CD4-positive, alpha-beta T cell (primary cell): ENCODE measurements at regions not wholly inside any gene's neighbourhood (a gene's known extent, or its start where the extent isn't known, plus 50 kb on each side); places are given as distances from the start of the nearest gene placed in this dataset.

Experiments used
- ATAC-seq: fragments of 200-7000 bp; cut with Tn5 transposase; one replicate; pipeline ENCODE4 v1.10.0; 2022; ENCODE audit warnings: mild to moderate bottlenecking; ENCODE audit not compliant: poor library complexity
- CTCF ChIA-PET: fragments of 350-600 bp; sonication (Branson Sonifier 250); formaldehyde crosslinking; loops from one replicate; lab custom pipeline; 2021; ENCODE audit warnings: antibody characterized with exemption, inconsistent platforms; lab: Charles Lee
- POLR2A ChIA-PET: fragments of 350-600 bp; sonication (Branson Sonifier 250); formaldehyde crosslinking; loops from one replicate; lab custom pipeline; 2021; ENCODE audit warnings: antibody characterized with exemption, inconsistent platforms; lab: Charles Lee
- DNase-seq, 14 experiments: peaks; one replicate each; pipeline ENCODE4 v3.0.0-alpha.2; 2013 to 2020; ENCODE audit warnings: mixed read lengths in 2 of 14
- H3K27ac ChIP-seq, 2 donors: one replicate each; pipeline versions ENCODE4 v1.5.1 to v1.7.0; 2013; ENCODE audit warnings: low read length in 2 of 2, low read depth in 1 of 2, mild to moderate bottlenecking in 1 of 2
- H3K27me3 ChIP-seq, 2 experiments: 1 replicate in 1 of 2; 2 replicates in 1 of 2; pipeline versions ENCODE4 v1.6.1 to v1.7.0; 2013; ENCODE audit warnings: low read length in 2 of 2, control low read depth in 1 of 2, mild to moderate bottlenecking in 1 of 2, moderate library complexity in 1 of 2; ENCODE audit not compliant: insufficient read depth in 2 of 2, control insufficient read depth in 1 of 2
- H3K36me3 ChIP-seq: one replicate; pipeline ENCODE4 v1.6.1; 2013; ENCODE audit warnings: low read length, control low read depth; ENCODE audit not compliant: insufficient read depth
- H3K4me1 ChIP-seq: one replicate; pipeline ENCODE4 v1.6.1; 2013; ENCODE audit warnings: low read length, control low read depth; ENCODE audit not compliant: insufficient read depth
- H3K4me3 ChIP-seq: one replicate; pipeline ENCODE4 v1.5.1; 2013; ENCODE audit warnings: mild to moderate bottlenecking, low read length, moderate library complexity
- H3K9me3 ChIP-seq, 2 experiments: 1 replicate in 1 of 2; 2 replicates in 1 of 2; pipeline versions ENCODE4 v1.6.1 to v1.7.0; 2013; ENCODE audit warnings: low read length in 2 of 2, mild to moderate bottlenecking in 2 of 2, control low read depth in 1 of 2, moderate library complexity in 1 of 2; ENCODE audit not compliant: control insufficient read depth in 1 of 2, insufficient read depth in 1 of 2
- H3K27ac Mint-ChIP-seq: one replicate; pipeline ENCODE4 v1.8.0; 2020; ENCODE audit warnings: mixed read lengths
- H3K27me3 Mint-ChIP-seq: one replicate; pipeline ENCODE4 v1.8.0; 2021; ENCODE audit warnings: mixed read lengths
- H3K36me3 Mint-ChIP-seq: one replicate; pipeline ENCODE4 v1.8.0; 2021; ENCODE audit warnings: low read depth, mixed read lengths
- H3K4me1 Mint-ChIP-seq: one replicate; pipeline ENCODE4 v1.8.0; 2021; ENCODE audit warnings: low read depth, mixed read lengths
- H3K4me3 Mint-ChIP-seq: one replicate; pipeline ENCODE4 v1.8.0; 2020; ENCODE audit warnings: mild to moderate bottlenecking, mixed read lengths
- H3K9me3 Mint-ChIP-seq: one replicate; pipeline ENCODE4 v1.8.0; 2020; ENCODE audit warnings: mixed read lengths
- intact Hi-C, 2 experiments: fragments of 100-400 bp; cut with DNase I in 1 of 2; cut with micrococcal nuclease in 1 of 2; formaldehyde crosslinking; loops; one replicate each; pipeline versions ENCODE4 v1.15.1 to v1.9.0; 2023 to 2025; cut with DNase I, micrococcal nuclease
- TF ChIP-seq, protein P1 (sequence below): fragments of 200-600 bp; IDR thresholded peaks from one replicate; pipeline ENCODE4 v1.8.0; 2022; ENCODE audit warnings: antibody characterized with exemption, mild to moderate bottlenecking

GRCh38 chr22:27060190-27060589, 402.8 kb downstream of the MIAT start:
- ATAC-seq (no peak), DNase-seq (no peak)
- Mint-ChIP-seq H3K4me3 (no peak overlapping the region), H3K27me3 (peaks cover 32% of the 10 kb centered on the region), H3K9me3 (no peaks in the 10 kb centered on the region), H3K36me3 (no peaks in the 10 kb centered on the region), H3K27ac (no peak overlapping the region), H3K4me1 (no peaks in the 10 kb centered on the region)
- no peaks in the 10 kb centered on the region for H3K9me3 ChIP-seq
- H3K27ac ChIP-seq: no peak overlapping the region
- H3K27me3 ChIP-seq: peaks cover 0 to 3% of the 10 kb centered on the region in 2 experiments
- intact Hi-C loops: no loop called here
- H3K36me3 ChIP-seq: no peaks in the 10 kb centered on the region
- CTCF ChIA-PET: no interaction called here
- POLR2A ChIA-PET: no interaction called here
- H3K4me1 ChIP-seq: no peaks in the 10 kb centered on the region
- H3K4me3 ChIP-seq: no peak overlapping the region
- TF ChIP-seq, protein P1, sequence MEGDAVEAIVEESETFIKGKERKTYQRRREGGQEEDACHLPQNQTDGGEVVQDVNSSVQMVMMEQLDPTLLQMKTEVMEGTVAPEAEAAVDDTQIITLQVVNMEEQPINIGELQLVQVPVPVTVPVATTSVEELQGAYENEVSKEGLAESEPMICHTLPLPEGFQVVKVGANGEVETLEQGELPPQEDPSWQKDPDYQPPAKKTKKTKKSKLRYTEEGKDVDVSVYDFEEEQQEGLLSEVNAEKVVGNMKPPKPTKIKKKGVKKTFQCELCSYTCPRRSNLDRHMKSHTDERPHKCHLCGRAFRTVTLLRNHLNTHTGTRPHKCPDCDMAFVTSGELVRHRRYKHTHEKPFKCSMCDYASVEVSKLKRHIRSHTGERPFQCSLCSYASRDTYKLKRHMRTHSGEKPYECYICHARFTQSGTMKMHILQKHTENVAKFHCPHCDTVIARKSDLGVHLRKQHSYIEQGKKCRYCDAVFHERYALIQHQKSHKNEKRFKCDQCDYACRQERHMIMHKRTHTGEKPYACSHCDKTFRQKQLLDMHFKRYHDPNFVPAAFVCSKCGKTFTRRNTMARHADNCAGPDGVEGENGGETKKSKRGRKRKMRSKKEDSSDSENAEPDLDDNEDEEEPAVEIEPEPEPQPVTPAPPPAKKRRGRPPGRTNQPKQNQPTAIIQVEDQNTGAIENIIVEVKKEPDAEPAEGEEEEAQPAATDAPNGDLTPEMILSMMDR: no peak

DNA sequence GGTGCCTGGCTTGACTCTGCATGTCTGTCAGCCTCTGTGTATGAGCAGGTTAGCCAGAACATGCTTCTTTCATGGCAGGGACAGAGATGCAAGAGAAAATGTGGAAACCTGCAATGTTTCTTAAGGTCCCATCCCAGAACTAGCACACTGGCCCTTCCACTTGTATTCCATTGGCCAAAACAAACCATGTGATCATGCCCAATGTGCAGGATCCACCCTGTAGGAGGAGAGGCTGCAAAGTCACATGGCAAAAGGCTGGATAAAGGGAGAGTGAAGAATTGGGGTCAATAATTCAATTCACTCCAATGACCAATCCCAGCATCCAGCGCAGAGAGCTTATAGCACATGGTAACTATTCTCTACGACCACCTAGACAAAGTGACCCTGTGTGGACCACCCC, 405.5 kb downstream of the MIAT start:
- Histone ChIP-seq H3K27ac (no peak overlapping the region), H3K4me1 (no peaks in the 10 kb centered on the region), H3K4me3 (no peak overlapping the region), H3K9me3 (no peaks in the 10 kb centered on the region), H3K27me3 (peaks cover 0 to 3% of the 10 kb centered on the region in 2 experiments), H3K36me3 (no peaks in the 10 kb centered on the region)
- H3K27ac Mint-ChIP-seq: no peak overlapping the region
- H3K9me3 Mint-ChIP-seq: no peaks in the 10 kb centered on the region
- ChIA-PET POLR2A (no interaction called here), CTCF (no interaction called here)
- H3K4me1 Mint-ChIP-seq: no peaks in the 10 kb centered on the region
- no peak for DNase-seq
- intact Hi-C loops: no loop called here
- ATAC-seq: no peak
- peaks cover 36% of the 10 kb centered on the region for H3K27me3 Mint-ChIP-seq
- no peak overlapping the region for H3K4me3 Mint-ChIP-seq
- TF ChIP-seq, protein P1: no peak
- H3K36me3 Mint-ChIP-seq: no peaks in the 10 kb centered on the region

DNA sequence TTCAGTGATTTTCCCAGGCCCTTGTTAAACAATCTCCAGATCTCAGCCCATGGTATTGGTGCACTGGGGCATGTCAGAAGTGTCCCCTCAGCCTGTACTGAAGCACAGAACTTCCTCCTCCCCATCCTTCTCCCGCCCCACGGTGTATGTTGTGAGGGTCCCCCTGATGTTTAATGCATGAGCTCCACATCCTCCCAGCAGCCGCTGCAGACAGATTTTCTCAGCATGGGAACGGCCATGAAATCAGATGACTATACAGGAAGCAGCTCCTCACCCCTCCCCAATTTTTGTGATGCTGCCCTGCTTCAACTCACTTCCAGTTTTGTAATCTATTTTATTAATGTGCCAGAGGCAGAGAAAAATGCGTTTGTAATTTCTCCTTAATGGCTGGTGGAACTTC, 406.0 kb downstream of the MIAT start:
- H3K9me3 ChIP-seq: no peaks in the 10 kb centered on the region
- ATAC-seq (no peak), DNase-seq (no peak)
- Mint-ChIP-seq H3K27me3 (peaks cover 36% of the 10 kb centered on the region), H3K4me1 (no peaks in the 10 kb centered on the region), H3K4me3 (no peak overlapping the region), H3K27ac (no peak overlapping the region), H3K9me3 (no peaks in the 10 kb centered on the region), H3K36me3 (no peaks in the 10 kb centered on the region)
- H3K4me3 ChIP-seq: no peak overlapping the region
- no peak overlapping the region for H3K27ac ChIP-seq
- CTCF ChIA-PET: no interaction called here
- TF ChIP-seq, protein P1: no peak
- no peaks in the 10 kb centered on the region for H3K36me3 ChIP-seq
- intact Hi-C loops: no loop called here
- POLR2A ChIA-PET: no interaction called here
- H3K27me3 ChIP-seq: peaks cover 0 to 3% of the 10 kb centered on the region in 2 experiments
- H3K4me1 ChIP-seq: no peaks in the 10 kb centered on the region
